AG04450 (cell line): ENCODE measurements at regions not wholly inside any gene's neighbourhood (a gene's known extent, or its start where the extent isn't known, plus 50 kb on each side); places are given as distances from the start of the nearest gene placed in this dataset.

Experiments used
- CTCF ChIA-PET: fragments of 300-600, 350-600 bp; formaldehyde crosslinking; extraction: SDS; loops from one replicate; lab custom pipeline; 2022; ENCODE audit warnings: antibody characterized with exemption, inconsistent platforms; lab: Charles Lee
- POLR2A ChIA-PET: fragments of 350-600 bp; formaldehyde crosslinking; extraction: SDS; loops from one replicate; lab custom pipeline; 2021; ENCODE audit warnings: antibody characterized with exemption, inconsistent platforms; lab: Yijun Ruan, JAX
- DNase-seq: peaks from one replicate; pipeline ENCODE4 v3.0.0-alpha.2; 2011; ENCODE audit warnings: low read depth, low spot score
- H3K27ac ChIP-seq: one replicate; pipeline ENCODE4 v1.5.1; 2012; ENCODE audit warnings: low read depth, low read length, control low read depth
- H3K27me3 ChIP-seq: one replicate; pipeline ENCODE4 v1.6.0; 2012; ENCODE audit warnings: low read length; ENCODE audit not compliant: control insufficient read depth, insufficient read depth
- H3K4me3 ChIP-seq: 2 replicates; pipeline ENCODE4 v1.5.1; 2011; ENCODE audit warnings: mild to moderate bottlenecking, low read depth, low read length, control low read depth
- H3K9me3 ChIP-seq: 2 replicates; pipeline ENCODE4 v1.5.1; 2012; ENCODE audit warnings: low read length; ENCODE audit not compliant: control insufficient read depth, insufficient read depth
- CTCF ChIP-seq: IDR thresholded peaks from 2 replicates; pipeline ENCODE4 v1.5.1; 2011; ENCODE audit warnings: low read depth, low read length, control low read depth, inconsistent platforms

- TF ChIP-seq CTCF = no peak
- POLR2A ChIA-PET = no interaction called here
- Histone ChIP-seq H3K27ac (no peak overlapping the region), H3K9me3 (peaks cover 85% of the 10 kb centered on the region), H3K4me3 (no peak overlapping the region), H3K27me3 (no peaks in the 10 kb centered on the region)
- no peak for DNase-seq
- CTCF ChIA-PET = no interaction called here
Observed at GRCh38 chr18:78776151-78776550, 203.5 kb upstream of the SALL3 start.

- no peak for TF ChIP-seq CTCF
- Histone ChIP-seq H3K4me3 (no peak overlapping the region), H3K27ac (no peak overlapping the region), H3K9me3 (peaks cover 85% of the 10 kb centered on the region), H3K27me3 (no peaks in the 10 kb centered on the region)
- POLR2A ChIA-PET = no interaction called here
- CTCF ChIA-PET = no interaction called here
- no peak for DNase-seq
Observed at GRCh38 chr18:78776706-78777285, 202.8 kb upstream of the SALL3 start.

- TF ChIP-seq CTCF = no peak
- no peak overlapping the region for H3K27ac ChIP-seq
- DNase-seq = no peak
- POLR2A ChIA-PET = no interaction called here
- H3K27me3 ChIP-seq = no peaks in the 10 kb centered on the region
- CTCF ChIA-PET = no interaction called here
- H3K4me3 ChIP-seq = no peak overlapping the region
- H3K9me3 ChIP-seq = peaks cover 79% of the 10 kb centered on the region
Observed at GRCh38 chr18:78777992-78778391, 201.6 kb upstream of the SALL3 start.

GRCh38 chr18:78778651-78779050, 201.0 kb upstream of the SALL3 start:
- no peak for DNase-seq
- ChIA-PET CTCF (no interaction called here), POLR2A (no interaction called here)
- Histone ChIP-seq H3K4me3 (no peak overlapping the region), H3K27ac (no peak overlapping the region), H3K27me3 (no peaks in the 10 kb centered on the region), H3K9me3 (peaks cover 79% of the 10 kb centered on the region)
- TF ChIP-seq CTCF = no peak

- Histone ChIP-seq H3K27me3 (no peaks in the 10 kb centered on the region), H3K4me3 (no peak overlapping the region), H3K9me3 (peaks cover 74% of the 10 kb centered on the region), H3K27ac (no peak overlapping the region)
- TF ChIP-seq CTCF = no peak
- DNase-seq = no peak
- ChIA-PET POLR2A (interaction anchor here (0.6 kb wide), 1 partner anchor 22 kb away, joined by 3 read pairs; no protein-coding TSS in a partner anchor), CTCF (interaction anchor here (0.6 kb wide), 1 partner anchor 34 kb away, joined by 3 read pairs; no protein-coding TSS in a partner anchor)
Observed at GRCh38 chr18:78779996-78780718, 199.5 kb upstream of the SALL3 start.
